PC-3 (cell line): ENCODE measurements at regions not wholly inside any gene's neighbourhood (a gene's known extent, or its start where the extent isn't known, plus 50 kb on each side); places are given as distances from the start of the nearest gene placed in this dataset.

Experiments
- ATAC-seq: fragments of 200-7000 bp; cut with Tn5 transposase; 2 replicates; pipeline ENCODE4 v1.9.1; 2020; ENCODE audit warnings: mild to moderate bottlenecking, moderate library complexity
- BruUV-seq: library from RNA; stranded (reverse); fragments of 400-500 nt; replicated peaks from 2 replicates; lab custom pipeline; 2021; lab: Mats Ljungman, UMichigan
- CTCF ChIA-PET: fragments of 300-600 bp; sonication (Branson Sonifier 250); formaldehyde crosslinking; loops from one replicate; lab custom pipeline; 2022; ENCODE audit warnings: antibody characterized with exemption; lab: Charles Lee
- POLR2A ChIA-PET: fragments of 300-600 bp; sonication (Branson Sonifier 250); formaldehyde crosslinking; loops from one replicate; lab custom pipeline; 2022; ENCODE audit warnings: antibody characterized with exemption; ENCODE audit not compliant: unreplicated experiment; lab: Charles Lee
- DNase-seq: peaks from one replicate; pipeline ENCODE4 v3.0.0-alpha.2; 2015
- H2AFZ ChIP-seq: fragments of 300-600 bp; sonication (generic); 2 replicates; pipeline ENCODE4 v1.6.0; 2016; ENCODE audit warnings: antibody characterized with exemption, low read length
- H3F3A ChIP-seq: fragments of 300-600 bp; sonication (generic); one replicate; pipeline ENCODE4 v1.6.0; 2017; ENCODE audit warnings: antibody characterized with exemption, low read length, control low read depth, mild to moderate bottlenecking; ENCODE audit not compliant: unreplicated experiment
- H3K27ac ChIP-seq: fragments of 300-600 bp; sonication (generic); 2 replicates; pipeline ENCODE4 v1.5.1; 2016; ENCODE audit warnings: mild to moderate bottlenecking, low read length
- H3K27me3 ChIP-seq: fragments of 300-600 bp; sonication (generic); 2 replicates; pipeline ENCODE4 v1.6.1; 2016; ENCODE audit warnings: low read length, mixed read lengths
- H3K36me3 ChIP-seq: fragments of 300-600 bp; sonication (generic); 2 replicates; pipeline ENCODE4 v1.6.1; 2016; ENCODE audit warnings: low read depth, mixed run types, low read length, mixed read lengths
- H3K4me1 ChIP-seq: fragments of 300-600 bp; sonication (generic); 2 replicates; pipeline ENCODE4 v1.5.1; 2016; ENCODE audit warnings: low read length; ENCODE audit not compliant: insufficient read depth
- H3K4me2 ChIP-seq: fragments of 300-600 bp; sonication (generic); 2 replicates; pipeline ENCODE4 v1.6.0; 2016; ENCODE audit warnings: low read length
- H3K4me3 ChIP-seq: fragments of 300-600 bp; sonication (generic); 2 replicates; pipeline ENCODE4 v1.5.1; 2016; ENCODE audit warnings: mild to moderate bottlenecking, low read length, mixed read lengths
- H3K79me2 ChIP-seq: fragments of 300-600 bp; sonication (generic); 2 replicates; pipeline ENCODE4 v1.6.1; 2017; ENCODE audit warnings: low read length, mixed read lengths
- H3K9ac ChIP-seq: fragments of 300-600 bp; sonication (generic); 2 replicates; pipeline ENCODE4 v1.6.0; 2016; ENCODE audit warnings: mild to moderate bottlenecking, low read length
- H3K9me2 ChIP-seq: fragments of 300-600 bp; sonication (generic); replicated peaks from 2 replicates; pipeline ENCODE4 v1.6.1; 2016; ENCODE audit warnings: mixed run types, low read length, mixed read lengths
- H3K9me3 ChIP-seq: fragments of 300-600 bp; sonication (generic); 2 replicates; pipeline ENCODE4 v1.6.1; 2016; ENCODE audit warnings: low read length, mixed read lengths
- H4K20me1 ChIP-seq: fragments of 300-600 bp; sonication (generic); 2 replicates; pipeline ENCODE4 v1.6.1; 2016; ENCODE audit warnings: low read length, mixed read lengths
- EZH2 ChIP-seq: fragments of 300-600 bp; sonication (generic); IDR thresholded peaks from one replicate; pipeline ENCODE4 v1.6.1; 2017; ENCODE audit warnings: antibody characterized with exemption, mild to moderate bottlenecking, low read length; ENCODE audit not compliant: unreplicated experiment
- EZH2phosphoT487 ChIP-seq: fragments of 300-600 bp; sonication (generic); IDR thresholded peaks from 2 replicates; pipeline ENCODE4 v1.6.1; 2018; ENCODE audit warnings: mild to moderate bottlenecking, antibody characterized with exemption, low read length, borderline replicate concordance
- intact Hi-C: fragments of 100-400 bp; cut with micrococcal nuclease; formaldehyde crosslinking; loops from 2 replicates; pipeline ENCODE4 v1.9.0; 2023
- TF ChIP-seq, protein P1 (sequence below): fragments of 300-600 bp; sonication (generic); conservative IDR thresholded peaks from 2 replicates; pipeline ENCODE4 v1.5.1; 2017; ENCODE audit warnings: antibody characterized with exemption, low read depth, mild to moderate bottlenecking, low read length

DNA sequence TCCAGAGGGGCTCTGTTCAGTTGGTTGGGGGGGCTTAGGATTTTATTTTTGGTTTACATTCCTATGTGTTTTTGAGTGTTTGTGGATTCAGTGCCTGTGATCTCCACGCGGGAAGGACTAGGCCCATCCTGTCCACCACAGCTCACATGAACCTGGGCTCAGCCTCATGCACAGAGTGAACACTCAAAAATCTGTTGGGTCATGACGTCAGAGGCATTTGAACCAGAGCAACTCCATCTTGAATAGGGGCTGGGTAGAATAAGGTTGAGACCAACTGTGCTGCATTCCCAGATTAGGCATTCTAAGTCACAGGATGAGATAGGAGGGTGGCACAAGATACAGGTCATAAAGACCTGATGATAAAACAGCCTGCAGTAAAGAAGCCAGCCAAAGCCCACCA, 133.3 kb downstream of the RAMP3 start:
- H3K4me3 ChIP-seq: no peak overlapping the region
- no peaks in the 10 kb centered on the region for H3K9me2 ChIP-seq
- no peaks in the 10 kb centered on the region for H3K9me3 ChIP-seq
- H2AFZ ChIP-seq: no peak overlapping the region
- intact Hi-C loops: no loop called here
- no peaks in the 10 kb centered on the region for H3K79me2 ChIP-seq
- no peaks in the 10 kb centered on the region for H3K27me3 ChIP-seq
- CTCF ChIA-PET: no interaction called here
- POLR2A ChIA-PET: no interaction called here
- no peak overlapping the region for H3K4me2 ChIP-seq
- H3K4me1 ChIP-seq: no peaks in the 10 kb centered on the region
- ATAC-seq (no peak), DNase-seq (no peak)
- H3K36me3 ChIP-seq: no peaks in the 10 kb centered on the region
- no peak overlapping the region for H3K27ac ChIP-seq
- BruUV-seq: no TSS peak
- H3F3A ChIP-seq: no peaks in the 10 kb centered on the region
- TF ChIP-seq, protein P1, sequence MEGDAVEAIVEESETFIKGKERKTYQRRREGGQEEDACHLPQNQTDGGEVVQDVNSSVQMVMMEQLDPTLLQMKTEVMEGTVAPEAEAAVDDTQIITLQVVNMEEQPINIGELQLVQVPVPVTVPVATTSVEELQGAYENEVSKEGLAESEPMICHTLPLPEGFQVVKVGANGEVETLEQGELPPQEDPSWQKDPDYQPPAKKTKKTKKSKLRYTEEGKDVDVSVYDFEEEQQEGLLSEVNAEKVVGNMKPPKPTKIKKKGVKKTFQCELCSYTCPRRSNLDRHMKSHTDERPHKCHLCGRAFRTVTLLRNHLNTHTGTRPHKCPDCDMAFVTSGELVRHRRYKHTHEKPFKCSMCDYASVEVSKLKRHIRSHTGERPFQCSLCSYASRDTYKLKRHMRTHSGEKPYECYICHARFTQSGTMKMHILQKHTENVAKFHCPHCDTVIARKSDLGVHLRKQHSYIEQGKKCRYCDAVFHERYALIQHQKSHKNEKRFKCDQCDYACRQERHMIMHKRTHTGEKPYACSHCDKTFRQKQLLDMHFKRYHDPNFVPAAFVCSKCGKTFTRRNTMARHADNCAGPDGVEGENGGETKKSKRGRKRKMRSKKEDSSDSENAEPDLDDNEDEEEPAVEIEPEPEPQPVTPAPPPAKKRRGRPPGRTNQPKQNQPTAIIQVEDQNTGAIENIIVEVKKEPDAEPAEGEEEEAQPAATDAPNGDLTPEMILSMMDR: no peak
- no peak for TF ChIP-seq EZH2phosphoT487
- no peak for TF ChIP-seq EZH2
- H3K9ac ChIP-seq: no peak overlapping the region
- H4K20me1 ChIP-seq: no peaks in the 10 kb centered on the region

DNA sequence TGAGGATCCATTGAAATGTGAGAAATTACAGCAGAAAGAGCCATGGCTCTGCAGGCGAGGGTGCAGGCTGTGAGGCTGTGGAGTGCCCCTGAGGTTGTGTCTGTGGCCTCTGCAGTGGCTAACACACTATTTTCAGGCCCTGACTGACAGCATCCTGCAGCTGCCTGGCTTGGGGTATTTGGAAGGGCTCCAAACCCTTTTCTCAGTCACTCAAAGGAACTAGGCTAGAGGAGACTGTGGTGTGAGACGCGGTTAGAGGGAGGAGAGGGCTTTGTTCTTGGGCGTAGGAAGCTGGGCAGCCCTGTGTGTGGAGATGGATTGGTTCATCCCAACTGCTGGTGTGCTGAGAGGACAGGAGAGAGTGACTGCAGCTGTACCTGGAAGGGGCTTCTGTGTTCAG, 134.9 kb downstream of the RAMP3 start:
- Histone ChIP-seq H3K9me2 (no peaks in the 10 kb centered on the region), H4K20me1 (no peaks in the 10 kb centered on the region), H3F3A (no peaks in the 10 kb centered on the region), H3K4me3 (no peak overlapping the region), H3K27ac (no peak overlapping the region), H3K27me3 (no peaks in the 10 kb centered on the region), H3K9ac (no peak overlapping the region), H3K4me2 (no peak overlapping the region), H2AFZ (no peak overlapping the region), H3K9me3 (no peaks in the 10 kb centered on the region), H3K79me2 (no peaks in the 10 kb centered on the region), H3K36me3 (no peaks in the 10 kb centered on the region), H3K4me1 (no peaks in the 10 kb centered on the region)
- TF ChIP-seq, protein P1: no peak
- no peak for TF ChIP-seq EZH2phosphoT487
- TF ChIP-seq EZH2: no peak
- POLR2A ChIA-PET: no interaction called here
- no peak for ATAC-seq
- BruUV-seq: no TSS peak
- CTCF ChIA-PET: no interaction called here
- DNase-seq: no peak
- intact Hi-C loops: no loop called here

DNA sequence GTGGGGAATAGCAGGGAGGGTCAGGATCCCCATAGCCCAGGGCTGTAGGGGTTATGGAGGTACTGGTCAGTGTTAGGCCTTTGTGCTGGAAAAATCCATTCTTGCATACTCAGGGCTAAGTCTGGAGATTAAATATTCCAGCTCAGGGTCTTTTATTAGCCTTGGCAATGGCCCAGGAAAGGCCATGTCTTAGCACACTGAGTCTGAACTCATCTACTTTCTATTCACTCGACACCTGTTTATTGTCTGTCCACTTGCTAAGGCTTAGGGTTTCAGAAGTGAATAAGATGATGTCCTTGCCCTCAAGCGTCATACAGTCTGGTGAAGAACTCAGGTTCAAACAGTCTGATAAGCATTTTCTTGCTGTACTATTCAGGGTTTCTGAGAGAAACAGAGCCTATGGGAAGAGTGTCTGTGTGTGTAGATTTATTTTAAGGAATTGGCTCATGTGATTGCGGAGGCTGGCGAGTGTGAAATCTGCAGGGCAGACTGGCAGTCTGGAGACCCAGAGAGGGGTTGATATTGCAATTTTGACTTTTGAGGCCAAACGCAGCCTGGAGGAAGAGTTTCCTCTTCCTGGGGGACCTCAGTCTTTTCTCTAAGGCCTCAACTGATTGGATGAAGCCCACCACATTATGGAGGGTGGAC, 135.8 kb downstream of the RAMP3 start:
- no peak overlapping the region for H3K4me2 ChIP-seq
- intact Hi-C loops: no loop called here
- no peaks in the 10 kb centered on the region for H3K9me2 ChIP-seq
- H3K79me2 ChIP-seq: no peaks in the 10 kb centered on the region
- TF ChIP-seq EZH2 (no peak), EZH2phosphoT487 (no peak)
- TF ChIP-seq, protein P1: no peak
- H3K9ac ChIP-seq: no peak overlapping the region
- no peaks in the 10 kb centered on the region for H3K27me3 ChIP-seq
- H3K4me3 ChIP-seq: no peak overlapping the region
- H4K20me1 ChIP-seq: no peaks in the 10 kb centered on the region
- no peaks in the 10 kb centered on the region for H3F3A ChIP-seq
- H3K36me3 ChIP-seq: no peaks in the 10 kb centered on the region
- H3K9me3 ChIP-seq: no peaks in the 10 kb centered on the region
- POLR2A ChIA-PET: no interaction called here
- H2AFZ ChIP-seq: no peak overlapping the region
- H3K4me1 ChIP-seq: no peaks in the 10 kb centered on the region
- ATAC-seq (no peak), DNase-seq (no peak)
- CTCF ChIA-PET: no interaction called here
- no TSS peak for BruUV-seq
- H3K27ac ChIP-seq: no peak overlapping the region
